ENCODE measurements at regions not wholly inside any gene's neighbourhood (a gene's known extent, or its start where the extent isn't known, plus 50 kb on each side); places are given as distances from the start of the nearest gene placed in this dataset.

DNA sequence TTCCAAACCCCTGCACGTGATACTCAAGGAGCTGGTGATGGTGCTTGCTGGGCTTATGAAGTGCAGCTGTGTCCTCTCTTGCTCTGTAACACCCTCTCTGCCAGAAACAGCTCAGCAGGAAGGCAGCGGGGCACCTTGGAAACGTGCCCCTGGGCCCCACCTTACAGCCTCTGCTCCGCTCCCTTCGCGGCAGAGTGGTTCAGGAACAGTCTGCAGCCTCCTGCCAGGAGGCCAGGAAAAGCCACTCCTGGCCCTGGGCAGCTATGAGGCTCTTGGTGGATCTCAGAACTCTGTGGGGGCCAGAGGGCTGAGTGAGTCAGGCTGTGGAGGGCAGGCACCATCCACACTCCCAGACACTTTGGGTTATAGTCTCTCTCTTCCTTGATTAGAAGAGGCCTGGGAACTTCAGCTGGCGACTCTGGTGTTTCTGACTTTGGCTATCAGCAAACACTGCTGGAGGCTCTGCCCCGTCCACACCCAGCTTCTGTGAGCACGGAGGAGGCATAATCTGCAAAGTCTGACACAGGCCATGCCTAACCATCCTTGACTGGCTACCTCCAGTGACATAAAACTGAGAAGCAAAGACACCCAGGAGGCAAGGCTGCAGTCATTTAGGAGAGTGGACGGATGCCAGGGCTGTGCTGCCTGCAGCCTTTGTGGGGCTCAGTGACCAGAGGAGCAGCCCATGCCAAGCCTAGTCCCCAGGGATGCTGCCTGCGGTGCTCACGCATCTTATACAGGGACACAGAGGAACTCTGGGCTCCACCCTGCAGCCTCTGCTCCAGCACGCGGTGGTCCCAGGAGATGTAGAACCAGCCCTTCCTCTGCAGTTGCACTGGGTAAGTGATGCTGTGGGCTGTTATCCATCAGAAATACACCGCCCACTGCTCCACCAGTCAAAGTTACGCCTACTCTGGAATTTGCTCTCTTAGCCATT is 65.3 kb downstream of the METRNL start:
- DNase-seq = no peak

DNA sequence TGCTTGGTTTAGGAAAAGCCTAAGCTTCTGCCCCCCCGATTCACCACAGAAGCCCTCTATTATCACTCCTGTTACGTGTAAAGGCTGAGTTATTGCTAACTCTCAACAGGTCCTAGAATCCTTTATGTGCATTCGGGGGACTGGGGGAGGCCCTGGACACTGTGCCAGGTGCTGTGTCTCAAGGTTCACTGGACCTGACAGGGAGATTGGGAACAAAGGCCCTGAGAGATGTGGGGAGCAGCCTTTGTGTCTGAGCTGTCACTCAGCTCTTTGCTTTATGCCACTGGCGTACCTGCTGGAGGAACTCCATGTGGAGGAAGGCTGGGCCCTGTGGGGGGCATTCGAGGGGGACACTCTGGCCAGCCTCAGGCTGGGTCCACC is 65.9 kb downstream of the METRNL start:
- no peak for DNase-seq

DNA sequence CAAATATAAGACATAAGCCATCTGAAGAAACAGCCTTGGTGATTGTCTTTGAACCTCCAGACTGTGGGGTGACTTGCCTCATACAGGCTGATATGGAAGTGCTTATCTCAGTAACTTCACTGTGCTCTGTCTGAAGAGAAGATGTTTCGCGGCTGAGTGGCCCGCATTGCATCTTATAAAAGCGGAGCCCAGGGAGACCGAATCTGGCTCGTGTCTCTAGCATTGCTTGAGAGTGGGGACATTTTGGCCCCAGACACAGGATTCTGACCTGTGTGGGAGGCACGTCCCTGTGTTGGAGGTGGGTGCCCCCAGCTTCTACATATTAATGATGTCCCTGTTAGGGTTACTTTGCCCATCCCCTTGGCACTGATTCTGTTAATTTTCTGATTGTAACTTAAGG is 66.4 kb downstream of the METRNL start:
- DNase-seq = no peak

DNA sequence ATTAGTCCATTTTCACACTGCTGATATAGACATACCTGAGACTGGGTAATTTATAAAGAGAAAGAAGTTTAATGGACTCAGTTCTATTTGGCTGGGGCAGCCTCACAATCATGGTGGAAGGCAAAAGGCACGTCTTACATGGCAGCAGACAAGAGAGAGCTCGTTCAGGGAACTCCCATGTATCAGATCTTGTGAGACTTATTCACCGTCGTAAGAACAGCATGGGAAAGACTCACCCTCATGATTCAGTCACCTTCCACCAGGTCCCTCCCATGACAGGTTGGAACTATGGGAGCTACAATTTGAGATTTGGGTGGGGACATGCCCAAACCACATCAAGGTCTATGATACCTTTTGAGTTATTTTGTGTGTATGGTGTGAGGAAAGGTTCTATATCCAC is 66.9 kb downstream of the METRNL start:
- no peak for DNase-seq

DNA sequence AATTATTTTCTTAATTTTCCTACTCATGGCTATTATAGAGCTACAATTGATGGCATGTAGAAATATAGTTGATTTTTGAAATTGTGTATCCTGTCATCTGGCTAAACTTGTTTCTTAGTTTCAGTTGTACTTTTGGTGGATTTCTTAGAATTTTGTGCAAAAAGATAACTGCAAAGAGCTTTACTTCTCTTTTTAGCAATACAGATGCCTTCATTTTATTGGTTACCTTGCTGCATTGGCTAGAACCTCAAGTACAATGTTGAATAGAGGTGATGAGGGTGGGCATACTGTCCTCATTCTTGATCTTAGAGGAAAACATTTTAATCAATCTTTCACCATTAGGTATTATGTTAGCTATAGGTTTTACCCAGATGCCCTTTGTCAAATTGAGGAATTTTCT is 67.9 kb downstream of the METRNL start:
- no peak for DNase-seq

DNA sequence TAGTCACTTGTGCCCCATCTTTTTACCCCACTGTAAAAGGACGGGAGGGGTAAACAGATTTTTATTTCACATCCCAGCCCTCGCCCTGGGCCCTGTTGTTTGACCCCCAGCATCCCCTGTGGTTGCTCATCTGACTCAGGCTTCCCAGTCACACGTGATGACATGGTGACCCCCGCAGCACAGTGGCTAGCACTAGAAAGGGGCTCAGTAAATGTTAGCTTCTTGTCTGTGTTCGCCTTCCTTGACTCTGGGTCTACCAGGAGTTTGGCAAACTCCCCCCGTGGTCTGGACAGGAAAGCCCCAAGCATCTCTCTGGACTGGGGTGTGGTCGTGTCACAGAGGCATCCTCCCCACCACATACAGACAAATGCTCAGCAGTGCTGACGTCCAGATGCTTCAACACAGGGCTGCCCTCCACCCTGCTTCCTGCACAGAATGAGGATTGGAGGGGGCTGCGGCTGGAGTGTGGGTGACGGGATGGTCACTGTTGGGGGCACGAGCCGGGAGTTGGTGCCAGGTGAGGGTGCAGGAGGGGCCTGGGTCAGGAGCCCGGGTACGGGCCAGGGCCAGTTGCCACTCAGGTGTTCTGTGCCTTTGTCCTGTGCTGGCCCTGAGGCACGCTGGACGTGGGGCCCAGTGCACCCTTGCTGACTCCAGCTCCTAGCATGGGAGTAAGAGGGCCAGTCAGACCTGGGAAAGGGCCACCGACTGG is 69.1 kb downstream of the METRNL start:
- no peak for DNase-seq

DNA sequence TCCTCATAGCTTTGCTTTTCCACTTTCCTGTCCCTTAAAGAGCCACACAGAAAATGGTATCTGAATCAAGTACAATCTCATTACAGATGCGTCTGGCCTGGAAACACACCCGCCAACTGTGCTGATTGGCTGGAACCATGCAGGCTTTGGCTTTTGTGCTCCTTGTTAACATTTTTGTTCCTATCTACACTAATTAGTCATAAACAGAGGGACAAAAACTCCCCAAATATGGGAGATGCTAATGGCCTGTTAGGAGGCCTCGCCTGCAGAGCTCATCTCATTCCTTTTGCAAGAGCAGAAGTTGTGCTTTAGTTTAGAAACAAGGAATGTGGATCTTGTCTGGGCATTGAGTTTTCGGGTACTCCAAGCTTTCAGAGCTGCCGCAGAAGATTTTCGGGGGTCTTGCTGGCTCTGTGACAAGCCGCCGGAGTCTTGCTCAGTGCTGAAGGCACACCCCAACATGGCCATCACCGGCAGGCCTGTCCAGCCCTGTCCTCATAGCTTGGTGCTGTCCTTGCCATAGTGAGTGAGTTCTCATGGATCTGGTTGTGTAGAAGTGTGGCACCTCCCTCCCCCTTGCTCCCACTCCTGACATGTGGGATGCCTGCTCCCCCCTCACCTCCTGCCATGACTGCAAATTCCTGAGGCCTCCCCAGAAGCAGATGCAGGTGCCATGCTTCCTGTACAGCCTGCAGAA is 69.8 kb downstream of the METRNL start:
- DNase-seq = no peak

DNA sequence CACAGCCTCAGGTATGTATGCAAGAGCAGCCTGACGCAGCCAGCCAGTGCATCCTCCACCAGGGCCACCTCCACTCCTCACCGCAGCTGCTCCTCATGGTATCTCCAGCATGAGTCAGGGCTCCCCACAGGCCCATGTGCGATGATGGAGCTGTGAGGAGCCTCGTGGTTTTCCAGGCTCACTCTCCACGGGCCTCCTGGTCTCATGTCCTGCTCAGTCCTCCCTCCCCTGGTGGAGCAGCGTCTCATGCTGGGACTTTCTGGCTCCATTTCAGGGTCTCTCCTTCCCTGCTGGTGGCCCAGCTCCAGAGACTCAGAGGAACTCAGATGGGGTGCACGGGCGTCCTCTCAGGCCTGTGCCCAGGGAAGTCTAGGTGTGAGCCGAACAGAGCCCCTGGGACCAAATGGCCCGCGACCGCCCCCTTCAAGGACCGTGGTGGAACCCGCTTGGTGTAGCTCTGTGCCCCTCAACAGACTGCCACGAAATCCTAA is 70.4 kb downstream of the METRNL start:
- no peak for DNase-seq

DNA sequence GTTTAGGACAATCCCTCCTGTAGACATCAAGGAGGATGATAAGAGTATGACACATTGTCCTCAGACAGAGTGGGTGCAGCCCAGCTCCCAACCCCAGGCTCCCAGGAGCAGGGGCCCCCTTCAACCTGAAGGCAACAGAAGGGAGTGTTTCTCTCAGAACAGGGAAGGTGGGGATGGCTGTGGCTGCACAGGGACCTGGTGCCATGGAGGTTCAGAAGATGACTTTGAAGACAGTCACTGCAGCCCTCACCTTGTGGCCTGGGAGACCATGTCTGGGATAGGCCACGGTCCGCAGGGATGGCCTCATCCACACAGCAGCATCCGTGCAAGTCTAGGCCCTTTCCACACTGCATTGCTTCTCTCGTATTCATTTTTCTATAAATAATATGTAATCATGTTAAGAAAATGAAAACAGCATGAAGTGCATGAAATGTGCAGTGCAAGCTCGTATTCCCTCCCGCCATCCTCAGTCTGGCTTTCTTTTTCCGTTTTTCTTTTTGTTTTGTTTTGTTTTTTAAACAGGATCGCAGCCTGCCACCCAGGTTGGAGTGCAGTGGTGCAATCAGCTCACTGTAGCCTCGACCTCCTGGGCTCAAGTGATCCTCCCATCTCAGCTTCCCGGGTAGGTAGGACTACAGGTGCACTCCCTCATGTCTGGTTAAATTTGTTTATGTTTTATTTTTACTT is 71.1 kb downstream of the METRNL start:
- DNase-seq = no peak

DNA sequence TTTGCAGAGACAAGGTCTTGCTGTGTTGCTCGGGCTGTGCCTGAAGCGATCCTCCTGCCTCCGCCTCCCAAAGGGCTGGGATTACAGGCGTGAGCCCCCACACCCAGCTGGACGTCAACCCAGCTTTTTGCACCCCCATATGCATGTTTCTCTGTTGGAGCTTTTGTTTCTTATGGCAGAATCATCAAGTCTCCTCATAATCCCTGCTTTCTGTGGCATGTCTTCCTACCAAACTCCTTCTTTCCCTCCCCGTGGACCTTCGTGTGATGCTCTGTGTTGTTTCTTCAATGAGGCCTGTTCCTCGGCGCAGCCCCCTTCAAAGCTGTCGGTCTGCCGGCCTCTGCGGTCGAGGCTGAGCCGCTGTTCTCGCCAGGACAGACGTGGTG is 71.6 kb downstream of the METRNL start:
- DNase-seq = no peak

DNA sequence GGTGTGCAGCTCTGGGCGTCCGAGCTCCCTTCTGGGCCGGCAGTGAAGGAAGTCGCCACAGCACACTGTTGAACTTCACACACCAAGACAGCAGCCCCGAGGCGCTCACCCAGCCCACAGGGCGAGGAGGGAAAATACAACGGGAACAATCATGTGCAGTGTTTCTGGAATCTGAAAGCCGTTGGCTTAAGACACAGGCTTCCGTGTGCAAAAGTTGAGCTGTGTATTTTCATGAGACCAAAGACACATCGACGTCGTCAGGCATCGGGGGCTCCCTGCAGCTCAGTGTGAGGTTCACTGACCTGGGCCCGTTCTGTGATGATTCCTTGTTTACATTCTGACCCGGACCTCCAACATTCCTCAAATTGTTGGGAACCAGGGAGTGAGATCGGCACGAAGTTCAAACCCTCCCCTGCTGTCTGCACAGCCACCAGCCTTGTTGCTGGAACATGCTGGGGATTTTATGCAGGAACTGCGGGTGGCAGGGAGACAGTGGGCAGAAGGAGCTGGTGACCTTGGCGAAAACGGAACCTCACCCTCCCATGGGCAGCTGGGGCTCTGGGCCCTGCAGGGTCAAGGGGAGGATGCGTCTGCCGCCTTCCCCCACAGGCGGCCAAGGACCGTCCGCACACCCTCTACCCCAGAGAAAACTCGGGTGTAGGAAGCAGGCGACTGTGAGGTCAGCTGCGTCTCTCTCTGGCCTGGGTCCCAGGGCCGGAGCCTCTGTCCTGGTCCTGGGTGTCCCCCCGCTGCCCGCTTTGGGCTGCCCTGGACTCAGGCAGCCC is 72.2 kb downstream of the METRNL start:
- DNase-seq = no peak

DNA sequence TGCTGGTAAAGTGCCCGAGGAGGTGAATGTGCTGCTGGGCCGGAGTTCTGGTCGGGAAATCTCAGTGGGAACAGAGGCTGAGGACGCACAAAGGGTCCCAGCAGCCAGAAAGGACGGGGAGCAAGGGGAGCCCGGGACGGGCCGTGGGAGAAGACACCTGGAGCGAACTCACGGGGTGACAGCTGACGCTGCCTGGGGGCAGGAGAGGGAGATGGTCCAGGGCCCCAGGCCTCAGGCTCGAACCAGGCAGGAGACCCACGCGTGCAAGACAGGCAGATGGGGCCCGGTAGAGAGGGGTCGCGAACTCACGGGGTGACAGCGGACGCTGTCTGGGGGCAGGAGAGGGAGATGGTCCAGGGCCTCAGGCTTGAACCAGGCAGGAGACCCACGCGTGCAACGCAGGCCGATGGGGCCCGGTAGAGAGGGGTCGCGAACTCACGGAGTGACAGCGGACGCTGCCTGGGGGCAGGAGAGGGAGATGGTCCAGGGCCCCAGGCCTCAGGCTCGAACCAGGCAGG is 72.9 kb downstream of the METRNL start:
- no peak for DNase-seq

DNA sequence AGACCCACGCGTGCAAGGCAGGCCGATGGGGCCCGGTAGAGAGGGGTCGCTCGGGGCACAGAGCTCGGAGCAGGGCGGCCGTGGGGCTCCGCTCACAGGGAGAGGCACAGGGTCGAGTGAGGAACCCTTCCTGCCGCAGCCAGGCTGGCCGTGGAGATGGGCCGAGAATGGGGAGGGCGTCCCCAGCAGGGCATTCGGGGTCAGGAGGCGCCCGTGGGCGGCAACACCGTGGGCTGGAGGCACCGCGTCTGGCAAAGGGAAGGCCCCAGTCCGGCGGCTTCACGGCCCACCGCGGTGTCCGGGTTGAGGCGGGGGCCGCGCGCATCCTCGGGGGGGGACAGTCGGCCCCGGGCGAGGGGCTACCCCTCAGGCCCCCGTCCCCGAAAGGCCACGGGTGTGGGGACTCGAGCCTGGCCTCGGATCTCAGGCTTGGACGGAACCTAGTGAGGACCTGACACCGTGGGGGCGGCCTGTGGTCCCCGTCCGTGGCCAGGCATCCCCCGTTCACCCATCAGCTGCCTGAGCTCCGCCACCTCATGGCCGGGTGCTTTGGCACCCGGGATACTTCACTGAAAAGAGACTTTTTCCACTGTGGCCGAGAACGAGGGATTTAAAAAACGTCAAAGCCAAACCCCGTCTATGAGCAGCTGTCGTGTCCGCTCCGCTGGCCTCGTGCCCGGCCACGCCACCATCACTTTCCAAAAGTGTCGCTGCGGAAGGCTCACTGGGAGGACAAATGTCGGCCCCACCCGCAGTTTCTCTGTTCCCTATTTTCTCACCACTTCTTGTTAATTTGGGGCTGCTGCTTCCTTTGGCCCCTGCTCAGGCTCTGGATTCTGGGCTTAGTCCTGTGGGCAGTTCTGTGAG is 73.6 kb downstream of the METRNL start:
- DNase-seq = no peak

DNA sequence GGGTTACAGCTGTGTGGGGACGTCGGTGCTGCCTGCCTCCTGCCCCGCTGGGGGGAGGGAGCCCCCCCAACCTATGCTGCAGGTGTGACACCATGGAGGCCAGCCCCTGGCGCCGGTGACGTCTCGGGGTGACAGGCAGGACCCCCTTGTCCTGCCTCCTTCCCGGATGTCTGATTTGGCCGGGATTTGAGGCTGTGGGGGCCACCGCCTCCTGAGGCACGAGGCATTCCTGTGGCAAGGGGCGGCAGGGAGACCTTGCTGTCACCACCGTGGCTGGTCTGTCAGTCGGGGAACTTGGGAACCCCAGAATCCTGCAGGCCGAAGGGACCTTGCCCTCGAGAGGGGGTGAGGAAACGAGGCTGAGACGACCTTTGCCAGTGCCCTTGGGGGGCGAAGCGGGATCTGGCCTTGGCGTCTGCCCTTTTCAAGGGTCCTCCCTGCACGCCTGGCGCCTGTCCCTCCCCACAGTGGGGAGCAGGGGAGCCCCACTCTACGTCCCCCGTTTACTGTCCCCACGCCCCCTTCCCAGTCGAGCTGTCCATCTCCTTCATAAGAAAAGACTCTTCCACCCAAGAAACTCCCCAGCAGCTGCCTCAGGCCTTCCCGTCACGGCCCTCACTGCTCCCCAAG is 74.4 kb downstream of the METRNL start:
- DNase-seq = no peak

DNA sequence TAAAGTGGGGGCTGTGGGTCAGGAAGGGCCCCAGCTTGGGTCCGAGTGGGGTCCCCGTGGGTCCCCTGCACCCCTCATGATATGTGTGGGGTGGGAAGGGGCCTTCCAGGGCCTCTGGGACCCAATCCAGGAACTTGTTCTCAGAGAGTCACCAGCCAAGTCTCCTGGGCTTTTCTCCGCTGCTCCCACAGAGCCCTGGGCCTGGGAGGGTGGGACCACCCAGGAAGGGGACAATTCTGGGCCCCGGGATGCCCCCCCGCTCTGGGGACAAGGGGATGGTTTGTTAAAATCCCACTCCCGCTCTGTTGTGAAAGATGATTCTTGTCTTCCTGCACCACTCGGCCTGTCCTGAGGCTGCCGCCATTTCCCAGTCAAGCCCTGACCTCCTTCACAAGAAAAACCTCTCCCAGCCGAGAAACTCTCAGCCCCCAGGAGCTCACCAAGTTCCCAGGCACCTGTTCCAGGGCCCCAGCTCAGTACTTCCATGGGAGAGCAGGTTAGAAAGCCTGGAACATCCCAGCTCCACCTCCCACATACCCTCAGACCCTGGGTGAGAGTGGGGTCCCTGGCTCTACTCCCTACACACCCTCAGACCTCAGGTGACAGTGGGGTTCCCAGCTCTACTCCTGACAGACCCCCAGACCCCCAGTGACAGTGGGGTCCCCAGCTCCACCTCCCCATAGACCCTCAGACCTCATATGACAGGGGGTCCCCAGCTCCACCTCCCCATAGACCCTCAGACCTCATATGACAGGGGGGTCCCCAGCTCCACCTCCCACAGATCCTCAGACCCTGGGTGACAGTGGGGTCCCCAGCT is 75.1 kb downstream of the METRNL start:
- no peak for DNase-seq

DNA sequence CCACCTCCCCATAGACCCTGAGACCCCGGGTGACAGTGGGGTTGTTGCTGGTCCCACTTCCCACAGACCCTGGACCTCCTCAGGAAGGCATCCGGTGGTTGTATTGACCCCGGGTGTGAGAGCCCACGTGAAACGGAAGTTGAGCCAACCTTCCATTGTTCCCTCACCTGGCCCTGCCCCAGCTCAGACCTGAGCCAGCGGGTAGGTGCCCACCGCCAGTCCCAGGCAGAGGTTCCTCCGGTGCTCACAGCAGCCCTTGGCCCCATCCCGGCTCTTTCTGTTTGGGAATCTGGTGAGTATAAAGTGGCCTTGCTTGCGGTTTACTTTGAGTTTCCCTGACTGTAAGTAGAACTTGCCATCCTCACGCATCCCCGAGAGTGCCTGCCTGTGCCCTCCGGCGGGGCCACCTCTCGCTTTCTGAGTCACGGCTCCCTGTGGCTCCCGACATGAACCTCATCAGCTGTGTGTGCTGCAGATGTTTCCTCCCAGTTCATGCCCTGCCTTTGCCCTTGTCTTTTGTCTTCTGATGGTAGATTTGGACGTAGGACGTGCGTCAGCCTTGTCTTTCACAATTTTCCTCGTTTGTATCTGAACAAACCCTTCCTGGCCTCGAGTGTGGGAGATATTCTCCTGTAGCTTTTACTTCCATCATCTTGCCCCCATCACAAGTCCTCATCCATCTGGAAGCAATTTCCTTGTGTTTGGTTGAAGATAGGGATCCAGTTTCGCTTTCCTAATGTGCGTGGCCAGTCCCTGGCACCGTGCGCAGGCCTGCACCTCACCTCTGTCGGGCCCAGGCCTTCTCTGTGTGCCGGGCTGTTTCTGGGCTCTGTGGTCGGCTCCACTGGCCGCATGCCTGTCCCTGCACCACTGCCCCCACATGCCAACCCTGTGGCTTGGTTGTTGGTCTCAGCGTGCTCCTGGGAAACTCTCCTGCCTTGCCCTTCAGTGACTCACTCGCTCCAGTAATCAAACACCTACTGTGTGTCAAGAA is 76.0 kb downstream of the METRNL start:
- peak in 1 of 2 donors; percentile 20 for DNase-seq

DNA sequence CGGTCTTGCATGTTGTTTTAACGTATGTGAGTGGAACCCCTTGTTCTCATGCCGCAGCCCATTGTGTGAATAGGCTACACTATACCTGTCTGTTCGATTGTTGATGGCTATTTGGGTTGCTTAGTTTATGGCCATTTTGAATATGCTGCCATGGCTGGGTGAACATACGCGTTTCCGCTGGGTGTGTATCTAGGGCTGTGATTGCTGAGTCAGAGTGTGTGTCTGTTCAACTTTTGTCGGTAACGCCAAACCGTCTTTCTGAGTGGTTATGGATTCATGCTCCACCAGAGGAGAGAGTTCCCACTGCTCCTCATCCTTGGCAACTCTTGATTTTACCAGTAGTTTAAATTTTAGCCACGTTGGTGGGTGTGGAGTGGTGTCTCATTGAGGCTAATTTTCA is 77.0 kb downstream of the METRNL start:
- no peak for DNase-seq
